ENCODE measurements at regions not wholly inside any gene's neighbourhood (a gene's known extent, or its start where the extent isn't known, plus 50 kb on each side); places are given as distances from the start of the nearest gene placed in this dataset.

DNA sequence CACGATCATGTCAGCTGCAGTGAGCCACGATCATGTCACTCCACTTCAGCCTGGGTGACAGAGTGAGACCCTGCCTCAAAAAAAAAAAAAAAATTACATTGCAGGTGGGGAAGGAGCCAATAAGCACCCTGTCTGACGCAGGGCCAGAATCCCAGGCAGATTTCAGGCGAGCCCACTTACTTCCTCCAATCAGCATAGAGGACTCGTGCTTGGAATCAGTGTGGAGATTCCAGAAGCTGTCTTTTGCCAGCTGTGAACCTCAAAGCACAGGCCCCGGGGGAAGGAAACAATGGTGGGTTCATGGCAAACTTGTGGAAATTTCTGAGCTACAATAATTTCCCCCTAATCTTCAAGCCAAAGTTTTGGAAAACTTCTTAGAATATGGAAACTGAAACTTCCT is 178.2 kb upstream of the ZNF644 start:
- no peaks in the 10 kb centered on the region for H3K36me3 ChIP-seq (ENCODE audit: control insufficient read depth in 2 of 2, insufficient read depth in 2 of 2, low read length in 1 of 2)
- no peak for ATAC-seq
- no peak for DNase-seq (ENCODE audit: low read depth, low spot score)
- no peak overlapping the region for H3K4me3 ChIP-seq
- ChIA-PET RAD21 (ENCODE audit: unreplicated experiment) (no interaction called here), POLR2A (no interaction called here), CTCF (interaction anchor here (0.6 to 1.1 kb wide), 4 partner anchors 33 to 798 kb away, joined by 3 to 4 read pairs (median 3); no protein-coding TSS in a partner anchor), SMC1A (ENCODE audit: uncharacterized antibody, unreplicated experiment) (no interaction called here)
- H2AFZ ChIP-seq (ENCODE audit: control insufficient read depth, low read depth, low read length): no peak overlapping the region
- H3K9ac ChIP-seq (ENCODE audit: control insufficient read depth, insufficient read depth, low read length): no peak overlapping the region
- no peaks in the 10 kb centered on the region for H3K27me3 ChIP-seq (replicated peaks in 1 of 2; ENCODE audit: control insufficient read depth in 2 of 2, insufficient read depth in 2 of 2, low read length in 1 of 2)
- H3K4me1 ChIP-seq (ENCODE audit: control insufficient read depth, insufficient read depth, low read length): no peaks in the 10 kb centered on the region
- H3K27ac ChIP-seq (ENCODE audit: control insufficient read depth, insufficient read depth): no peak overlapping the region
- no peak for TF ChIP-seq ATF7 (IDR thresholded peaks at IDR 0.05; ENCODE audit: low read depth)
- no peak for TF ChIP-seq NFIC (IDR thresholded peaks at IDR 0.05; ENCODE audit: low read depth, low read length)
- no peak for TF ChIP-seq CREB1 (IDR thresholded peaks at IDR 0.05; ENCODE audit: low read depth)
- TF ChIP-seq, protein P1, sequence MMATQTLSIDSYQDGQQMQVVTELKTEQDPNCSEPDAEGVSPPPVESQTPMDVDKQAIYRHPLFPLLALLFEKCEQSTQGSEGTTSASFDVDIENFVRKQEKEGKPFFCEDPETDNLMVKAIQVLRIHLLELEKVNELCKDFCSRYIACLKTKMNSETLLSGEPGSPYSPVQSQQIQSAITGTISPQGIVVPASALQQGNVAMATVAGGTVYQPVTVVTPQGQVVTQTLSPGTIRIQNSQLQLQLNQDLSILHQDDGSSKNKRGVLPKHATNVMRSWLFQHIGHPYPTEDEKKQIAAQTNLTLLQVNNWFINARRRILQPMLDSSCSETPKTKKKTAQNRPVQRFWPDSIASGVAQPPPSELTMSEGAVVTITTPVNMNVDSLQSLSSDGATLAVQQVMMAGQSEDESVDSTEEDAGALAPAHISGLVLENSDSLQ (IDR thresholded peaks at IDR 0.05): no peak
- TF ChIP-seq, protein P2, sequence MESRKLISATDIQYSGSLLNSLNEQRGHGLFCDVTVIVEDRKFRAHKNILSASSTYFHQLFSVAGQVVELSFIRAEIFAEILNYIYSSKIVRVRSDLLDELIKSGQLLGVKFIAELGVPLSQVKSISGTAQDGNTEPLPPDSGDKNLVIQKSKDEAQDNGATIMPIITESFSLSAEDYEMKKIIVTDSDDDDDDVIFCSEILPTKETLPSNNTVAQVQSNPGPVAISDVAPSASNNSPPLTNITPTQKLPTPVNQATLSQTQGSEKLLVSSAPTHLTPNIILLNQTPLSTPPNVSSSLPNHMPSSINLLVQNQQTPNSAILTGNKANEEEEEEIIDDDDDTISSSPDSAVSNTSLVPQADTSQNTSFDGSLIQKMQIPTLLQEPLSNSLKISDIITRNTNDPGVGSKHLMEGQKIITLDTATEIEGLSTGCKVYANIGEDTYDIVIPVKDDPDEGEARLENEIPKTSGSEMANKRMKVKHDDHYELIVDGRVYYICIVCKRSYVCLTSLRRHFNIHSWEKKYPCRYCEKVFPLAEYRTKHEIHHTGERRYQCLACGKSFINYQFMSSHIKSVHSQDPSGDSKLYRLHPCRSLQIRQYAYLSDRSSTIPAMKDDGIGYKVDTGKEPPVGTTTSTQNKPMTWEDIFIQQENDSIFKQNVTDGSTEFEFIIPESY (IDR thresholded peaks at IDR 0.05): no peak
- TF ChIP-seq POLR2A (IDR thresholded peaks at IDR 0.05; ENCODE audit: low read depth, low read length): no peak
- TF ChIP-seq RAD51 (IDR thresholded peaks at IDR 0.05): no peak
- no peak for TF ChIP-seq MTA3 (IDR thresholded peaks at IDR 0.05; ENCODE audit: borderline replicate concordance, low read length)
- no peak for TF ChIP-seq CBFB (IDR thresholded peaks at IDR 0.05; ENCODE audit: low read depth)
- TF ChIP-seq SMARCA5 (IDR thresholded peaks at IDR 0.05): no peak
- TF ChIP-seq, protein P3, sequence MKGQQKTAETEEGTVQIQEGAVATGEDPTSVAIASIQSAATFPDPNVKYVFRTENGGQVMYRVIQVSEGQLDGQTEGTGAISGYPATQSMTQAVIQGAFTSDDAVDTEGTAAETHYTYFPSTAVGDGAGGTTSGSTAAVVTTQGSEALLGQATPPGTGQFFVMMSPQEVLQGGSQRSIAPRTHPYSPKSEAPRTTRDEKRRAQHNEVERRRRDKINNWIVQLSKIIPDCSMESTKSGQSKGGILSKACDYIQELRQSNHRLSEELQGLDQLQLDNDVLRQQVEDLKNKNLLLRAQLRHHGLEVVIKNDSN (IDR thresholded peaks at IDR 0.05; ENCODE audit: borderline replicate concordance, extremely low read length, insufficient read depth, low read depth, low read length): no peak
- no peak for TF ChIP-seq FOXK2 (IDR thresholded peaks at IDR 0.05)
- no peak for TF ChIP-seq ZNF217 (IDR thresholded peaks at IDR 0.05)
- no peaks in the 10 kb centered on the region for H4K20me1 ChIP-seq (ENCODE audit: control insufficient read depth, insufficient read depth)
- FAIRE-seq: no peak
- in situ Hi-C loops (cut with MboI): no loop called here
- BruUV-seq (replicated peaks): no TSS peak
- H3K4me2 ChIP-seq (ENCODE audit: control insufficient read depth, insufficient read depth): no peak overlapping the region
- no peaks in the 10 kb centered on the region for H3K79me2 ChIP-seq (ENCODE audit: control insufficient read depth, insufficient read depth, low read length)
- 15% methylated on average over 6 of the region's 6 CpGs for WGBS (ENCODE audit: insufficient coverage, insufficient replicate concordance, low lambda C conversion rate, missing lambda C conversion rate)
- H3K9me3 ChIP-seq (replicated peaks; ENCODE audit: control insufficient read depth, insufficient read depth, low read length): no peaks in the 10 kb centered on the region
- intact Hi-C loops (cut with micrococcal nuclease; ENCODE audit: unreplicated experiment): no loop called here
